H1 (cell line): ENCODE measurements at regions not wholly inside any gene's neighbourhood (a gene's known extent, or its start where the extent isn't known, plus 50 kb on each side); places are given as distances from the start of the nearest gene placed in this dataset.

Experiments
- BCL11A ChIP-seq, 2 experiments: IDR thresholded peaks; one replicate each; pipeline ENCODE4 v1.6.1; 2011; ENCODE audit warnings: low read depth in 2 of 2, low read length in 2 of 2, mild to moderate bottlenecking in 2 of 2
- CEBPB ChIP-seq: IDR thresholded peaks from 2 replicates; pipeline ENCODE4 v1.6.1; 2012; ENCODE audit warnings: low read depth, low read length
- CTBP2 ChIP-seq: IDR thresholded peaks from 2 replicates; pipeline ENCODE4 v1.7.0; 2011; ENCODE audit warnings: borderline replicate concordance, mild to moderate bottlenecking, moderate library complexity, mixed read lengths, low read length; ENCODE audit not compliant: insufficient read depth, insufficient read length
- RBBP5 ChIP-seq: IDR thresholded peaks from 2 replicates; pipeline ENCODE4 v1.7.1; 2012; ENCODE audit warnings: low read depth, mild to moderate bottlenecking, inconsistent platforms, low read length, moderate library complexity, borderline replicate concordance
- TF ChIP-seq, protein P1 (sequence below): IDR thresholded peaks from 2 replicates; pipeline ENCODE4 v1.6.1; 2011; ENCODE audit warnings: low read depth, mild to moderate bottlenecking, low read length; ENCODE audit not compliant: insufficient read depth

- TF ChIP-seq CEBPB: no peak
- TF ChIP-seq, protein P1, sequence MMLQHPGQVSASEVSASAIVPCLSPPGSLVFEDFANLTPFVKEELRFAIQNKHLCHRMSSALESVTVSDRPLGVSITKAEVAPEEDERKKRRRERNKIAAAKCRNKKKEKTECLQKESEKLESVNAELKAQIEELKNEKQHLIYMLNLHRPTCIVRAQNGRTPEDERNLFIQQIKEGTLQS: no peak
- no peak for TF ChIP-seq RBBP5
- no peak for TF ChIP-seq CTBP2
- no peak for TF ChIP-seq BCL11A (IDR thresholded peaks at IDR 0.05; ENCODE audit: low read depth in 2 of 2, low read length in 2 of 2)
These were observed 506.0 kb downstream of the DIPK2A start (continued) for GRCh38 chr3:144477593-144477992.
